T-helper 1 cell treated with Interleukin-12 subunit alpha and Interleukin-12 subunit beta and Interleukin-4 antibody, amounts not matched to agents 30 ng/mL and 1 ng/mL, for 36 hours (primary cell): ENCODE measurements at regions not wholly inside any gene's neighbourhood (a gene's known extent, or its start where the extent isn't known, plus 50 kb on each side); places are given as distances from the start of the nearest gene placed in this dataset.

ENCODE experiments used
- intact Hi-C: fragments of 100-400 bp; cut with micrococcal nuclease; formaldehyde crosslinking; loops from one replicate; pipeline ENCODE4 v1.15.1; 2024

GRCh38 chr6:143621876-143622605, 55.7 kb upstream of the PHACTR2 start:
- intact Hi-C loops, result no loop called here

- intact Hi-C loops, result no loop called here
These were observed 56.4 kb upstream of the PHACTR2 start for GRCh38 chr6:143621159-143621873.

GRCh38 chr6:143620447-143620846, 57.3 kb upstream of the PHACTR2 start:
- intact Hi-C loops, result no loop called here

GRCh38 chr6:143619824-143620401, 57.9 kb upstream of the PHACTR2 start:
- intact Hi-C loops, result no loop called here

GRCh38 chr6:143616741-143617140, 61.0 kb upstream of the PHACTR2 start:
- intact Hi-C loops, result no loop called here

GRCh38 chr6:143615785-143616184, 62.0 kb upstream of the PHACTR2 start:
- intact Hi-C loops, result no loop called here

- intact Hi-C loops, result no loop called here
These were observed 63.5 kb upstream of the PHACTR2 start for GRCh38 chr6:143614235-143614634.

- intact Hi-C loops, result no loop called here
These were observed 64.0 kb upstream of the PHACTR2 start for GRCh38 chr6:143613749-143614148.

GRCh38 chr6:143612186-143612585, 65.6 kb upstream of the PHACTR2 start:
- intact Hi-C loops, result no loop called here

GRCh38 chr6:143611580-143611979, 66.2 kb upstream of the PHACTR2 start:
- intact Hi-C loops, result no loop called here

GRCh38 chr6:143609972-143610371, 67.8 kb upstream of the PHACTR2 start:
- intact Hi-C loops, result no loop called here

GRCh38 chr6:143609501-143609900, 68.3 kb upstream of the PHACTR2 start:
- intact Hi-C loops, result no loop called here

- intact Hi-C loops, result no loop called here
These were observed 68.9 kb upstream of the PHACTR2 start for GRCh38 chr6:143608906-143609305.

- intact Hi-C loops, result no loop called here
These were observed 69.8 kb upstream of the PHACTR2 start for GRCh38 chr6:143607974-143608373.

- intact Hi-C loops, result no loop called here
These were observed 70.6 kb upstream of the PHACTR2 start for GRCh38 chr6:143607168-143607567.

GRCh38 chr6:143605906-143606521, 71.8 kb upstream of the PHACTR2 start:
- intact Hi-C loops, result no loop called here

GRCh38 chr6:143603455-143603854, 74.3 kb upstream of the PHACTR2 start:
- intact Hi-C loops, result no loop called here

- intact Hi-C loops, result no loop called here
These were observed 76.3 kb upstream of the PHACTR2 start for GRCh38 chr6:143601504-143601903.

GRCh38 chr6:143600821-143601220, 76.9 kb upstream of the PHACTR2 start:
- intact Hi-C loops, result no loop called here

- intact Hi-C loops, result loop anchor here (5.0 kb wide), 1 partner anchor 244 kb away; the partner anchor contains the start of gene LTV1
These were observed 79.2 kb upstream of the PHACTR2 start for GRCh38 chr6:143598466-143599080.

GRCh38 chr6:143596866-143597265, 80.9 kb upstream of the PHACTR2 start:
- intact Hi-C loops, result loop anchor here (5.0 kb wide), 1 partner anchor 245 kb away; the partner anchor contains the start of gene LTV1
